IPS-18c (cell line): ENCODE measurements at regions not wholly inside any gene's neighbourhood (a gene's known extent, or its start where the extent isn't known, plus 50 kb on each side); places are given as distances from the start of the nearest gene placed in this dataset.
"Not testable (repeated sequence)": the region's sequence is repeated elsewhere in the genome, so short reads cannot be mapped to it uniquely, and the experiment has no call there.

Experiments used
- H3K4me3 ChIP-seq: 2 replicates; pipeline ENCODE4 v1.7.0; 2013; ENCODE audit warnings: low read depth, mild to moderate bottlenecking, low read length, moderate library complexity; ENCODE audit not compliant: insufficient read depth
- H3K9me3 ChIP-seq: one replicate; pipeline ENCODE4 v1.6.1; 2013; ENCODE audit warnings: mild to moderate bottlenecking, low read length, moderate library complexity; ENCODE audit not compliant: control insufficient read depth, insufficient read depth

- not testable (repeated sequence) for H3K4me3 ChIP-seq
Observed at GRCh38 chr20:53863535-53863922, 206.9 kb downstream of the BCAS1 start.

DNA sequence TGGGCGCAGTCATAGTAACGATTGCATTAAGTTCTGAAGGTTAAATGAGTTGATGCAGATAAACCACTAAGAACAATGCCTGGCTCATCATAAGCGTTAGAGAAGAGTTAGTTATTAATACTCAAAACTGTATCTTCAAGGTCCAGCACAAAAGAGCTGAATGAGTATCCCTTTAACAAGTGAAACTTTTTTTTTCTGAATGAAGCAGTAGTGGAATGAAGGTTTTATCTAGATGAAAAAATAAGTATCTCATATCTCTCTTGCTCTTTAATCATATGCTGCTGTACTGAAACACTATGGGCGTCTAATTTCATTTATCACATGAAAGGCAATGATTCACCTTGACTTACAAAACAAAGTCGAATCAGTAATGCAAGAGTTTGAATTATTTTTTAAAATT, 207.4 kb downstream of the BCAS1 start:
- H3K9me3 ChIP-seq, H3K4me3 ChIP-seq: not testable (repeated sequence)

More at GRCh38 chr20:53863535-53863922, 206.9 kb downstream of the BCAS1 start:
- not testable (repeated sequence) for H3K9me3 ChIP-seq

- not testable (repeated sequence) for H3K9me3 ChIP-seq, H3K4me3 ChIP-seq
Observed at GRCh38 chr20:53862490-53862889, 207.9 kb downstream of the BCAS1 start.

GRCh38 chr20:53862136-53862397, 208.3 kb downstream of the BCAS1 start:
- H3K4me3 ChIP-seq, H3K9me3 ChIP-seq: not testable (repeated sequence)

GRCh38 chr20:53859684-53860083, 210.7 kb downstream of the BCAS1 start:
- Histone ChIP-seq H3K4me3 (no peak overlapping the region), H3K9me3 (no peaks in the 10 kb centered on the region)

DNA sequence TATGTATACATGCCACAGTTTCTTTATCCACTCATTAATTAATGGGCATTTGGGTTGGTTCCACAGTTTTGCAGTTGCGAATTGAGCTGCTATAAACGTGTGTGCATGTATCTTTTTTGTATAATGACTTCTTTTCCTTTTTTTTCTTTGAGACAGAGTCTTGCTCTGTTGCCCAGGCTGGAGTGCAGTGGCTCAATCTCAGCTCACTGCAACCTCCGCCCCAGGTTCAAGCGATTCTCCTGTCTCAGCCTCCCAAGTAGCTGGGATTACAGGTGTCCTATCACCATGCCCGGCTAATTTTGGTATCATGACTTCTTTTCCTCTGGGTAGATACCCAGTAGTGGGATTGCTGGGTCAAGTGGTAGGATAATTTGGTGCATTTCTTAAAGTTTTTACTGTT, 211.4 kb downstream of the BCAS1 start:
- not testable (repeated sequence) for H3K4me3 ChIP-seq, H3K9me3 ChIP-seq

- not testable (repeated sequence) for H3K9me3 ChIP-seq, H3K4me3 ChIP-seq
Observed at GRCh38 chr20:53858516-53858915, 211.9 kb downstream of the BCAS1 start.

GRCh38 chr20:53857723-53858236, 212.6 kb downstream of the BCAS1 start:
- Histone ChIP-seq H3K9me3 (peaks cover 2% of the 10 kb centered on the region), H3K4me3 (no peak overlapping the region)

DNA sequence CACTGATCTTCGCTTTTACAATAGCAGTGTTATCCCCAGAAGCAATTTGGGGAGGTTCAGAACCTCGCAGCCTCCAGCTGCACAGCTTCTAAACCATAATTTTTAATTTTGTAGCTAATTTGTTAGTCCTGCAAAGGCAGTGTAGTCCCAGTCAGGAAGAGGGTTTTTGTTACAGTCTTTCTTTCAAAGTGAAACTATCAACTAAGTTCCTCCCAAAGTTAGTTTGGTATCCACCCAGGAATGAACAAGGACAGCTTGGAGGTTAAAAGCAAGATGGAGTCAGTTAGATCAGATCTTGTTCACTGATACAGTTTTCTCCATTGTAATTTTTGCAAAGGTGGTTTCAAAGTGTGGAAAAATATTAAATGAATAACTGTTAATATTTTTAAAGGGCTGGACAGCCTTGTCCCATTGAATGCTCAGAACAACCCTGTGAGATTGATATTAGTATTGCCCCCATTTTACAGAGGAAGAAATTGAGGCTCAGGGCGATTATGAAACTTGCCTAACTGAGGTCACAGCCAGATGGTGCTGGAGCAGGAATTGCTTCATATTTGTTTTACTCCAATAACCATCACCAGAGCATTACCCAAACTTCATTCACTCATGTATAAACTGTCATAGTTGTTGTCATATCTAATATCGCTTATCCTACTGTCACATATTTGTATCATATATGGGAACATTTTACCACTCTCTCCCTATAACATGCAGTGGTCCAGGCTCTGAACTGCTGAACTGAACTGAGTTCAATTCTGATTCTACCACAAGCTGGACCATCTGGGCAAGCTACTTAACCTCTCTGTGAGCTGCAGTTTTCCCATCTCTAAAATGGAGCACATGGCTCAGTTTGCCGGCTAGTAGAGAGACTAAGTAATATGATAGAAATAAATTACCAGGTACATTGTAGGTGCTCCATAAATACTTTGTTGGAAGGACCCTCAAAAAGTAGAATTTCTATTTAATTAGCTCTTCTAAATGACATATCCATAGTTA, 213.8 kb downstream of the BCAS1 start:
- H3K4me3 ChIP-seq = no peak overlapping the region

DNA sequence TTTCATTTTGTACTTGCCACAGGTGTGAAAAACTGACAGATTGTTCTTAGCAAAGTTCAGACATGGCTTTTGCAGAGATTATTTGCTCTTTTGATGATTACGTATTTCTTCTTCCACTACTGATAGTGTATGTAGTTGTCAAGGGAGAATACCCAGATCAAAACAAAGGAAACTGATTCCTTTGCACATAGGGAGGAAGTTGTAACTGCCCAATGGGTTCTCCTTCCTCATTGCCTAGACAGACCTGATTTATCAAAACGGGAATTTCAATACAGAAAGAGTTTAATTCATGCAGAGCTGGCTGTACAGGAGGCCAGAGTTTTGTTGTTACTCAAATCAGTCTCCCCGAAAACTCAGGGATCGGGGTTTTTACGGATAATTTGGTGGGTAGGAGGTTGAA, 214.7 kb downstream of the BCAS1 start:
- Histone ChIP-seq H3K9me3 (peaks cover 2% of the 10 kb centered on the region), H3K4me3 (no peak overlapping the region)

More for the DNA sequence above, 213.8 kb downstream of the BCAS1 start:
- peaks cover 2% of the 10 kb centered on the region for H3K9me3 ChIP-seq

GRCh38 chr20:53854609-53854926, 215.8 kb downstream of the BCAS1 start:
- not testable (repeated sequence) for H3K9me3 ChIP-seq

DNA sequence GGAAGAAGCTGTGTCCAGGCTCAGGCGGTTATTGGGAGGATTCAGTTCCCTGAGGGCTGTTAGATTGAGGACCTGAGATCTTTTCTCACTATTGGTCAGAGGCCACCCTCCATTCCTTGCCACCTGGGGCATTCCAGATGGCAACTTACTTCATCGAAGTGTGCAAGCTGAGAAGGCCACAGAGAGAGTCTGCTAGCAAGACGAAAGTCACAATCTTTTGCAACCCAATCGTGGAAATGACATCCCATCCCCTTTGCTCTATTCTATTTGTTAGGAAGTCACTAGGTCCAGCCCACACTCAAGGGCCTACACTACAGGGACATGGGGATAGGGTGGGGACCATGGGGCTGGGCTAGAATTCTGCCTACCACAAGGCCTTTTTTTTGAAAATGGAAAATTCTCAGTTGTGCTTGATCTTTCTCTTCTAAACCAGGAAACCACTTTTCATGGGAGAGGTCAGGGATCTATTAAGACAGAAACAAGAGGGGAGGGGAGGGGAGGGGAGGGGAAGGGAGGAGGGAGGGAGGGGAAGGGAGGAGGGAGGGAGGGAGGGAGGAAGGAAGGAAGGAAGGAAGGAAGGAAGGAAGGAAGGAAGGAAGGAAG, 217.2 kb downstream of the BCAS1 start:
- H3K9me3 ChIP-seq = peaks cover 2% of the 10 kb centered on the region

More at GRCh38 chr20:53854609-53854926, 215.8 kb downstream of the BCAS1 start:
- not testable (repeated sequence) for H3K4me3 ChIP-seq

GRCh38 chr20:53852691-53853090, 217.7 kb downstream of the BCAS1 start:
- Histone ChIP-seq H3K9me3 (peaks cover 2% of the 10 kb centered on the region), H3K4me3 (no peak overlapping the region)

More for the DNA sequence above, 217.2 kb downstream of the BCAS1 start:
- H3K4me3 ChIP-seq = no peak overlapping the region; the same call in 1 of the 2 replicates

GRCh38 chr20:53852014-53852413, 218.4 kb downstream of the BCAS1 start:
- peaks cover 2% of the 10 kb centered on the region for H3K9me3 ChIP-seq
- H3K4me3 ChIP-seq = no peak overlapping the region

GRCh38 chr20:53850319-53850718, 220.1 kb downstream of the BCAS1 start:
- H3K4me3 ChIP-seq = no peak overlapping the region
- H3K9me3 ChIP-seq = peaks cover 2% of the 10 kb centered on the region

DNA sequence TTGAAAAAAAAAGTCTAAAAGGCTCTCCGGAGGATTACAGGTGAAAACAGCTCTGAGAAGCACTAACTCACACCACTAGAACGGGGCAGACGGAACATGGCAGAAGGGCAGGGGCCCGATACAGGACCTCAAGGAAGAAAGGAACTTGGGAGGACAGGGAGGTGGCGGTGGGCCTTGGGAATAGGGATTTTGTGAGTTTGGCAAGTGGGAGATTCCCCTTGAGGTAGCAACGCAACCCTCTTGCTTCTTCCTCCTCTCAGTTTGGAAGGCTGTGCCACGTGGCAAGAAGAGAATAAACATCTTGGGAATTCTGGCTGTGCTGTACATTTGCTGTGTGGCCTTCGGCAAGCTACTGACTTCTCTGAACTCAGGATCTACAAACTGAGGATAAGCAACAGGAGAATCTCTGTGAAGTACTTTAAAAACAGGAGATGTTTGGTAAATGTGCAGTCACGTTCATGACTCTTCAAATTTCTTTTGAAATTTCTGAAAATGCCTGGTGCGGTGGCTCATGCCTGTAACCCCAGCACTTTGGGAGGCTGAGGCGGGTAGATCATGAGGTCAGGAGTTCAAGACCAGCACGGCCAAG, 220.8 kb downstream of the BCAS1 start:
- peaks cover 2% of the 10 kb centered on the region for H3K9me3 ChIP-seq
- no peak overlapping the region for H3K4me3 ChIP-seq

GRCh38 chr20:53848304-53848703, 222.1 kb downstream of the BCAS1 start:
- Histone ChIP-seq H3K9me3 (no peaks in the 10 kb centered on the region), H3K4me3 (no peak overlapping the region)

- no peak overlapping the region for H3K4me3 ChIP-seq
- H3K9me3 ChIP-seq = no peaks in the 10 kb centered on the region
Observed at GRCh38 chr20:53847837-53848170, 222.6 kb downstream of the BCAS1 start.
